ENCODE measurements at regions not wholly inside any gene's neighbourhood (a gene's known extent, or its start where the extent isn't known, plus 50 kb on each side); places are given as distances from the start of the nearest gene placed in this dataset.
A peak's percentile ranks its signal among the peaks of the same experiment; 100 is the strongest.

DNA sequence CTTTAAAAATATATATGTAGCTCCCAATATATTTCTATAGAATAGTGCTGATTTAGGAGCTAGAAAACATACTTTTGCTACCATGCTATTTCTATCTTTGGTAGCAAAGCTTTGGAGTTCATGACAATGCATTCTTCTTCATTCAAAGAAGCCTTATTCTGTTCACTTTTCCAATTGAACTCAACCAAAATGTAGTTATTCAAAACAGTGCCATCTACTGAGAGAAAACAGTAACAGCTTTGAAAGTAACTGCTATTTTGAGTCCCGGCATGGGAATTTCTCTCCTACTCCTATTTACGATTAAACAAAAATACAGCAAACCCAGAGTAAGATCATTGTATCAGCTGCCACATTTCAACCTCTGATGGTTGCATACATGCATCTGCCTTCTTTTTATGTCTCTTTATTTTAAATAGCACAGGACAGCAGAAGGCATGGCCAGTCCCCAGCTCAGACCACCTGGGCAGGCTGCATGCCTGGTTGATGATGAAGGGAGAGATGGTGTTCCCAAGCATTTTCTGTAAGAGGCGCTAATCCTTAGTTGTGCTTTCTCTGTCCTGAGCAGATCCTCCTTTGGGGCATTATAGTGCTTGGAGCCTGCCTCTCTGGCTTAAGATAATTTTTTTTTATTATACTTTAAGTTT is 69.7 kb upstream of the SULT1C3 start:
- no peaks in the 10 kb centered on the region for H3F3A ChIP-seq (replicated peaks; ENCODE audit: low read depth)
- DNase-seq (ENCODE audit: low spot score): peak; percentile 74
- no peaks in the 10 kb centered on the region for H3K79me2 ChIP-seq (replicated peaks; ENCODE audit: insufficient read depth)
- no peak overlapping the region for H3K27ac ChIP-seq (ENCODE audit: low read depth)
- Mint-ChIP-seq H3K36me3 (ENCODE audit: low read depth) (no peaks in the 10 kb centered on the region; the same call in 2 of the 3 replicates), H3K27ac (no peak overlapping the region), H3K4me3 (no peak overlapping the region), H3K27me3 (ENCODE audit: insufficient read depth, low read depth, poor library complexity) (peaks cover 2% of the 10 kb centered on the region), H3K4me1 (no peaks in the 10 kb centered on the region), H3K9me3 (no peaks in the 10 kb centered on the region)
- H3K4me2 ChIP-seq: no peak overlapping the region
- H3K9me2 ChIP-seq (ENCODE audit: insufficient read depth): peaks cover 3% of the 10 kb centered on the region; the same call in 1 of the 2 replicates
- TF ChIP-seq, protein P1, sequence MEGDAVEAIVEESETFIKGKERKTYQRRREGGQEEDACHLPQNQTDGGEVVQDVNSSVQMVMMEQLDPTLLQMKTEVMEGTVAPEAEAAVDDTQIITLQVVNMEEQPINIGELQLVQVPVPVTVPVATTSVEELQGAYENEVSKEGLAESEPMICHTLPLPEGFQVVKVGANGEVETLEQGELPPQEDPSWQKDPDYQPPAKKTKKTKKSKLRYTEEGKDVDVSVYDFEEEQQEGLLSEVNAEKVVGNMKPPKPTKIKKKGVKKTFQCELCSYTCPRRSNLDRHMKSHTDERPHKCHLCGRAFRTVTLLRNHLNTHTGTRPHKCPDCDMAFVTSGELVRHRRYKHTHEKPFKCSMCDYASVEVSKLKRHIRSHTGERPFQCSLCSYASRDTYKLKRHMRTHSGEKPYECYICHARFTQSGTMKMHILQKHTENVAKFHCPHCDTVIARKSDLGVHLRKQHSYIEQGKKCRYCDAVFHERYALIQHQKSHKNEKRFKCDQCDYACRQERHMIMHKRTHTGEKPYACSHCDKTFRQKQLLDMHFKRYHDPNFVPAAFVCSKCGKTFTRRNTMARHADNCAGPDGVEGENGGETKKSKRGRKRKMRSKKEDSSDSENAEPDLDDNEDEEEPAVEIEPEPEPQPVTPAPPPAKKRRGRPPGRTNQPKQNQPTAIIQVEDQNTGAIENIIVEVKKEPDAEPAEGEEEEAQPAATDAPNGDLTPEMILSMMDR (conservative IDR thresholded peaks at IDR 0.05; ENCODE audit: low read depth in 2 of 2): peak in 1 of 2 experiments; percentile 66; a peak in 3 of 4 replicates
- TF ChIP-seq EZH2phosphoT487 (IDR thresholded peaks at IDR 0.05; ENCODE audit: unreplicated experiment): no peak
- H3K4me3 ChIP-seq: no peak overlapping the region
- no peaks in the 10 kb centered on the region for H3K4me1 ChIP-seq (ENCODE audit: insufficient read depth)
- H2AFZ ChIP-seq: no peak overlapping the region
- H4K20me1 ChIP-seq (replicated peaks; ENCODE audit: insufficient read depth): no peaks in the 10 kb centered on the region
- H3K36me3 ChIP-seq (ENCODE audit: insufficient read depth): no peaks in the 10 kb centered on the region
- no peaks in the 10 kb centered on the region for H3K27me3 ChIP-seq (ENCODE audit: insufficient read depth)
- peak; percentile 79 for ATAC-seq

DNA sequence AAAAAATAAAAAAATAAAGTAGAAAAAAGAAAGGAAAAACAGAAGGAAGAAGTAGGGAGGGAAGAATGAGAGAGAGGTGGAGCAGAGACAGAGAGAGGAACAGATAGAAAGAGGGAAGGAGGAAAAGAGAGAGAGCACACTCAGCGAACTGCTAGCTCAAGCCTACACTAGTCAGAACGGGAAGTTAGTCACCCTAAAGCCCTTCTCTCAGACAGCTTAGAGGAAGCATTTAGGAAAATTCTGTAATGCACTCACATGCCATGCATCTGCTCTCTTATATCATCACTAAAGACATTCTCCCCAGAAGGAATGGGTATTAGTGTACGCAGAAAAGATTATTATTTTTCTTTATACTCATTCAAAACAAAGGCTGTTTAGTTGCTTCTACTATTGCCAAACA is 68.1 kb upstream of the SULT1C3 start:
- no peak for TF ChIP-seq CREB1 (CRISPR knock-in tag; IDR thresholded peaks at IDR 0.05; ENCODE audit: low read depth)
- no peak for TF ChIP-seq NANOG (IDR thresholded peaks at IDR 0.05; ENCODE audit: borderline replicate concordance)
- TF ChIP-seq ZNF114 (CRISPR knock-in tag; IDR thresholded peaks at IDR 0.05): no peak
- no peak for TF ChIP-seq STAT1 (IDR thresholded peaks at IDR 0.05; ENCODE audit: unreplicated experiment)
- TF ChIP-seq, protein P2, sequence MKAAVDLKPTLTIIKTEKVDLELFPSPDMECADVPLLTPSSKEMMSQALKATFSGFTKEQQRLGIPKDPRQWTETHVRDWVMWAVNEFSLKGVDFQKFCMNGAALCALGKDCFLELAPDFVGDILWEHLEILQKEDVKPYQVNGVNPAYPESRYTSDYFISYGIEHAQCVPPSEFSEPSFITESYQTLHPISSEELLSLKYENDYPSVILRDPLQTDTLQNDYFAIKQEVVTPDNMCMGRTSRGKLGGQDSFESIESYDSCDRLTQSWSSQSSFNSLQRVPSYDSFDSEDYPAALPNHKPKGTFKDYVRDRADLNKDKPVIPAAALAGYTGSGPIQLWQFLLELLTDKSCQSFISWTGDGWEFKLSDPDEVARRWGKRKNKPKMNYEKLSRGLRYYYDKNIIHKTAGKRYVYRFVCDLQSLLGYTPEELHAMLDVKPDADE (IDR thresholded peaks at IDR 0.05): no peak
- H3F3A ChIP-seq (replicated peaks; ENCODE audit: low read depth): no peaks in the 10 kb centered on the region
- H3K79me2 ChIP-seq (replicated peaks; ENCODE audit: insufficient read depth): no peaks in the 10 kb centered on the region
- no peaks in the 10 kb centered on the region for H3K4me1 Mint-ChIP-seq
- H3K4me2 ChIP-seq: no peak overlapping the region
- peaks cover 3% of the 10 kb centered on the region; the same call in 1 of the 2 replicates for H3K9me2 ChIP-seq (ENCODE audit: insufficient read depth)
- H4K20me1 ChIP-seq (replicated peaks; ENCODE audit: insufficient read depth): no peaks in the 10 kb centered on the region
- no peaks in the 10 kb centered on the region; the same call in 2 of the 3 replicates for H3K36me3 Mint-ChIP-seq (ENCODE audit: low read depth)
- ATAC-seq (no peak), DNase-seq (ENCODE audit: low spot score) (no peak)
- H3K27me3 ChIP-seq (ENCODE audit: insufficient read depth): no peaks in the 10 kb centered on the region
- no peak overlapping the region for H3K4me3 ChIP-seq
- no peak overlapping the region for H3K27ac Mint-ChIP-seq
- H3K36me3 ChIP-seq (ENCODE audit: insufficient read depth): no peaks in the 10 kb centered on the region
- H3K9me3 Mint-ChIP-seq: no peaks in the 10 kb centered on the region
- H3K27me3 Mint-ChIP-seq (ENCODE audit: insufficient read depth, low read depth, poor library complexity): peaks cover 2% of the 10 kb centered on the region
- H3K27ac ChIP-seq (ENCODE audit: low read depth): no peak overlapping the region
- H3K4me3 Mint-ChIP-seq: no peak overlapping the region
- H2AFZ ChIP-seq: no peak overlapping the region
- no peaks in the 10 kb centered on the region for H3K4me1 ChIP-seq (ENCODE audit: insufficient read depth)

DNA sequence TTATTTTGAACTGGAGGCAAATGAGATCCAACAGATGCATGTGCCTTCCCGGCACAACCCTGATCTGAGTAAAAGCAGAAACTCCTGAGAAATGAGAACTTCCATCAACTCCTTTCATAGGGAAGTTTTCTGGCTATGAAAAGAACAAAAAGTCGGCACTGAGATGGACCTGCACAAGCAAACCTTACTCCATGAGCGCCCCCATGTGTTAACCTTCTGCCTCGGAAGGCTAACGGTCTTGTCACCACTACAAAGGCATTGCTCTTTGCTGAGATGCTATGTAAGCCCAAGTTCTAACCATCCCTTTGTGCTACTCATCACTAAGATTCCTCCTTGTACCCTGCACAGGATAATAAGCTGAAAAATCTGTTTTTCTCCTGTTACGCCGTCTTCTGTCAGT is 57.3 kb upstream of the SULT1C3 start:
- no peaks in the 10 kb centered on the region for H3K9me3 Mint-ChIP-seq
- no peak overlapping the region for H3K27ac Mint-ChIP-seq
- Histone ChIP-seq H3K79me2 (replicated peaks; ENCODE audit: insufficient read depth) (no peaks in the 10 kb centered on the region), H2AFZ (no peak overlapping the region), H3K4me1 (ENCODE audit: insufficient read depth) (no peaks in the 10 kb centered on the region), H3K4me3 (no peak overlapping the region), H3K9me2 (ENCODE audit: insufficient read depth) (no peaks in the 10 kb centered on the region), H4K20me1 (replicated peaks; ENCODE audit: insufficient read depth) (no peaks in the 10 kb centered on the region), H3K27ac (ENCODE audit: low read depth) (no peak overlapping the region), H3K4me2 (no peak overlapping the region), H3F3A (replicated peaks; ENCODE audit: low read depth) (no peaks in the 10 kb centered on the region), H3K27me3 (ENCODE audit: insufficient read depth) (no peaks in the 10 kb centered on the region), H3K36me3 (ENCODE audit: insufficient read depth) (no peaks in the 10 kb centered on the region)
- H3K4me3 Mint-ChIP-seq: no peak overlapping the region
- H3K36me3 Mint-ChIP-seq (ENCODE audit: low read depth): no peaks in the 10 kb centered on the region
- peaks cover 8% of the 10 kb centered on the region for H3K27me3 Mint-ChIP-seq (ENCODE audit: insufficient read depth, low read depth, poor library complexity)
- ATAC-seq (peak; percentile 93), DNase-seq (ENCODE audit: low spot score) (peak; percentile 91)
- no peaks in the 10 kb centered on the region for H3K4me1 Mint-ChIP-seq
- TF ChIP-seq, protein P1 (conservative IDR thresholded peaks at IDR 0.05; ENCODE audit: low read depth in 2 of 2): peak; percentile 82 to 91
- no peak for TF ChIP-seq ZNF114 (CRISPR knock-in tag; IDR thresholded peaks at IDR 0.05)
